ENCODE measurements at regions not wholly inside any gene's neighbourhood (a gene's known extent, or its start where the extent isn't known, plus 50 kb on each side); places are given as distances from the start of the nearest gene placed in this dataset.
A peak's percentile ranks its signal among the peaks of the same experiment; 100 is the strongest.

DNA sequence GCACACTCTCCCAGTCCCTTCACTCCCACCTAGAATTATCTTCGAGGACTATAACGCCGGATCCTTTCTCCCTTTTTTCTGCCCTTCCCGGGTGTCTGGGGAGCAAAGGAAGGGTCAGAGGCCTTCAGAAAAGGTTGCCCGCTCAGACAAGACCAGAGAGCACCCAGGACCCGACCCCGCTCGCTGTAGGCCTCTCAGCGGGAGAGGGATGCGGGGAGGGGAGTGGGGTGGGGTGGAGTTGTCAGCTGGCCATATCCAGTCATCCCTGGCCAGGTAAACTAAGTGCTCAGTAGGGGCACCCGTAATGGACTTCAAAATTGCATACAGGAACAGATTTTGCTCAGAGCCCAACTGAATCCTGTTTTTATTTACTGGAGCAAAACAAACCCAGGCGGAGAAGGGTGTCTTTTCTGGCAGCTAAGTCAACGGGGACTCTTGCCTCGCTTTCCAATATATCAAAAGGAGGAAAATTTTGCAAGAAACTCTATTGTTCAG, 65.0 kb downstream of the NOL4 start:
- intact Hi-C loops (cut with micrococcal nuclease), result no loop called here
- Mint-ChIP-seq H3K27me3 (ENCODE audit: low read depth) (peaks cover 32% of the 10 kb centered on the region), H3K36me3 (ENCODE audit: low read depth) (peaks cover 1% of the 10 kb centered on the region), H3K27ac (no peak overlapping the region), H3K9me3 (peaks cover 1% of the 10 kb centered on the region), H3K4me3 (no peak overlapping the region), H3K4me1 (ENCODE audit: low read depth) (no peaks in the 10 kb centered on the region)
- CTCF ChIA-PET, result no interaction called here
- DNase-seq, result no peak

DNA sequence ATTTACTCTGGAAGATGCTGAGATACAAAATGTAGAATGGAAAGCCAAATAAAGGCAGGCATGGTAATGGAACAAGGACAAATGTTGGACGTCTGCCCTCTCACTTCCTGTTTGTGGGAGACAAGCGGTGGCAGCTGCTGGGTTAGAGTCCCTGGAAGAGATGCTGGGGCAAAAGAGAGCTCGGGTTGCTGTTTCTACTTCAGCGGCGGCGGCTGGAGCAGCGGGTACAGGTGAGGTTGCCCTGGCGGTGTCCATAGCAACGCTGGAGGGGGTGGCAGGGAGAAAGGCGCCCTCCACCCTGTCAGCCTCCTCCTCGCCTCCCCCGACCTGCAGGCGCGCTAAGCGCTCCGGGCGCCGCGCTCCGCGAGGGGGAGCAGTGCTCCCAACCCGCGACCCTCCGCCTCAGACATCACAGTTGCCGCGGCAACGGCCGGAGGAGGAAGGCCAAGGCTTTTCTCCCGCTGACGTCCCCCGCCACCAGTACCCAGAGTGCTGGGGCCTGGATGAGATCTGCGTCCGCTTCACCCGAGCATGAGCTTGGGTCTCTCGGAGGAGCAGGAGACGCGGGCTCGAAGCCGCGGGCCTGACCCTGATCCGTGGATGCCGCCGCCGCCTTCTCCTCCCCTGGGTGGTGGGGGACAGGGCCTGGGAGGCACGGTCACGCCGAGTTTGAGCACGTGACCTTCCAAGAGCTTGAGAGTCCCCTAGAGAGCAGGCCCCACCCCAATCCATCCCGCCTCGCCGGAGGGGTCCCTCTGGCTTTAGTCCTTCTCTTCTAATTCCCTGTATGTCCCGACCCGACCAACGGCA, 65.6 kb downstream of the NOL4 start:
- intact Hi-C loops (cut with micrococcal nuclease), result no loop called here
- CTCF ChIA-PET, result no interaction called here
- H3K4me1 Mint-ChIP-seq (ENCODE audit: low read depth), result no peaks in the 10 kb centered on the region
- peaks cover 1% of the 10 kb centered on the region for H3K36me3 Mint-ChIP-seq (ENCODE audit: low read depth)
- H3K27ac Mint-ChIP-seq, result no peak overlapping the region
- H3K4me3 Mint-ChIP-seq, result no peak overlapping the region
- H3K9me3 Mint-ChIP-seq, result no peaks in the 10 kb centered on the region
- peaks cover 32% of the 10 kb centered on the region for H3K27me3 Mint-ChIP-seq (ENCODE audit: low read depth)
- no peak for DNase-seq

DNA sequence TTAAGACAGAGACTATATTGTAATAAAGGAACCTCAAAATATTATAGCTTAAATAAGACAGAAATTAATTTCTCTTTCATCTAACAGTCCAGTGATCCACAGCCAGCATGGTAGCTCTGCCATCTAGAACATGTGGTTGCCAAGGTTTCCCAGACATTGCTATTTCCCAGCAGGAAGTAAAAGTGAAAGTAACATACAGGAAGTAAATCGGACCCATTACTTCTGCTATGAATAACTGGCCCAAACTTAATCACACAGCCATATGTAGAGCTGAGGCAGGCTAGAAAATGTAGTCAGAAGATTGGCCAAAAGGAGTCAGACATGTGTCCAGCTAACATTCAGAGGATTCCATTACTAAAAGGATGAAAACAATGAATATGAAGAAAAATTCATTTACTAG, 71.0 kb downstream of the NOL4 start:
- H3K9me3 Mint-ChIP-seq, result no peaks in the 10 kb centered on the region
- H3K27ac Mint-ChIP-seq, result no peak overlapping the region
- peaks cover 2% of the 10 kb centered on the region for H3K4me1 Mint-ChIP-seq (ENCODE audit: low read depth)
- no peak for DNase-seq
- intact Hi-C loops (cut with micrococcal nuclease), result no loop called here
- H3K27me3 Mint-ChIP-seq (ENCODE audit: low read depth), result peaks cover 18% of the 10 kb centered on the region
- CTCF ChIA-PET, result no interaction called here
- no peaks in the 10 kb centered on the region for H3K36me3 Mint-ChIP-seq (ENCODE audit: low read depth)
- H3K4me3 Mint-ChIP-seq, result no peak overlapping the region

DNA sequence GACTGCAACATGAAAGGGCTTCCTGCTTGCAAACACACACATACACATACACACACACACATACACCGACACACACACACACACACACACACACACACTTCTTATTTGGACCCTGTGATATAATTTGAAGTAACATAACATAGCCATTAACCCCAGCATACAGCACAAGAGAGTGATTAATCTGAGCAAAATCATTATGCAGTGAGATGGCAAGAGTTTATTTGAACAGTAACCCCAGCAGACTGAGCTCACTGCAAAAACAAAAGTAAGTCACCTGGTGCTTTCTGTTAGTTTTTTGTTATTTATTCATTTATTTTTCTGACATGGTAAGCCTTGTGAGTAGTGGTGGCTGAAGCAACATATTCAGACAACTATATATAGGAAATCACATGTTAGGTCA, 93.7 kb downstream of the NOL4 start:
- Mint-ChIP-seq H3K4me1 (ENCODE audit: low read depth) (no peaks in the 10 kb centered on the region), H3K27ac (no peak overlapping the region)

DNA sequence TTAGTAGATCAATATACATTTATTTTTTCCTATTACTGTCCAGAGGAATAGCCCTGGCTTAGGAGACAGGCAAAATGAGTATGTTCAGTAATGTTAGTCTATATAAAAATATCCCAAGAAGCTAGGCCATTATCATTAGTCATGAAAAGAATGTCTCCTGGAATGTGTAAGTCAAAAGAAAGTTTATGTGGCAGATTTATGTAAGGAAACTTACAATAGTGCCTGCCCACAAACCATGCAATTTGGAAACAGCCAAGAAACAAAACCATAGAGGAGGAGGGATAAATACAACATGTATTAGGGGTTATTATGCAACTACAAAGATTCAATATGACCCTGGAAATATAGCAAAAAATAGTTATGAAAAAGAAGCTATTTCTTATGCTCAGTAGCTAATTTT, 96.3 kb downstream of the NOL4 start:
- intact Hi-C loops (cut with micrococcal nuclease), result loop anchor here (10.0 kb wide), 2 partner anchors 536 to 776 kb away; no protein-coding TSS in a partner anchor
- no peak overlapping the region for H3K27ac Mint-ChIP-seq
- H3K4me1 Mint-ChIP-seq (ENCODE audit: low read depth), result no peaks in the 10 kb centered on the region
- CTCF ChIA-PET, result interaction anchor here (0.6 kb wide), 1 partner anchor 192 kb away, joined by 3 read pairs; no protein-coding TSS in a partner anchor
- no peak overlapping the region for H3K4me3 Mint-ChIP-seq
- no peaks in the 10 kb centered on the region for H3K27me3 Mint-ChIP-seq (ENCODE audit: low read depth)
- DNase-seq, result no peak
- H3K36me3 Mint-ChIP-seq (ENCODE audit: low read depth), result no peaks in the 10 kb centered on the region
- peaks cover 1% of the 10 kb centered on the region for H3K9me3 Mint-ChIP-seq

More for the DNA sequence above, 93.7 kb downstream of the NOL4 start:
- Mint-ChIP-seq H3K27me3 (ENCODE audit: low read depth) (no peaks in the 10 kb centered on the region), H3K4me3 (no peak overlapping the region), H3K36me3 (ENCODE audit: low read depth) (no peaks in the 10 kb centered on the region), H3K9me3 (peaks cover 2% of the 10 kb centered on the region)
- intact Hi-C loops (cut with micrococcal nuclease), result no loop called here
- DNase-seq, result no peak
- CTCF ChIA-PET, result interaction anchor here (1.7 kb wide), 1 partner anchor 8 kb away, joined by 5 read pairs; no protein-coding TSS in a partner anchor

DNA sequence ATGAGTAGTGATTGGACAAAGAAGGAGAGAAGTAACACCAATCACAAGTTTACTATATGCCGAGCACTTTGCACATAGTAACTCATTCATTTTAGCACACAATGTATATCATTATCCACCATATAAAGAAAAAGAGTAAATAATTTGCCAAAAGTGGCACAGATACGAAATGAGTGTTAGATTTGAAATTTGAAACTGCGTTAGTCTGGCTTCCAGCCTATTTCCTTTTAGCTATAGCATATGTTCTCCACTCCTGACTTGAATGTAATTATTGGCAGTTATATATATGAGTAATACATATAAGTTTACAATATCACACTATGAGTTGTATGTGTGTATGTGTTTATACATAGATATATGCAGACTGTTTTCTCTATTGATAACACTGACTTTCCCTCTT, 98.6 kb downstream of the NOL4 start:
- no peak for DNase-seq
- H3K4me3 Mint-ChIP-seq, result no peak overlapping the region
- H3K27me3 Mint-ChIP-seq (ENCODE audit: low read depth), result no peaks in the 10 kb centered on the region
- CTCF ChIA-PET, result interaction anchor here (0.6 kb wide), 1 partner anchor 8 kb away, joined by 4 read pairs; no protein-coding TSS in a partner anchor
- intact Hi-C loops (cut with micrococcal nuclease), result loop anchor here (10.0 kb wide), 2 partner anchors 539 to 779 kb away; no protein-coding TSS in a partner anchor
- no peaks in the 10 kb centered on the region for H3K36me3 Mint-ChIP-seq (ENCODE audit: low read depth)
- H3K27ac Mint-ChIP-seq, result no peak overlapping the region
- H3K4me1 Mint-ChIP-seq (ENCODE audit: low read depth), result no peaks in the 10 kb centered on the region
- no peaks in the 10 kb centered on the region for H3K9me3 Mint-ChIP-seq

DNA sequence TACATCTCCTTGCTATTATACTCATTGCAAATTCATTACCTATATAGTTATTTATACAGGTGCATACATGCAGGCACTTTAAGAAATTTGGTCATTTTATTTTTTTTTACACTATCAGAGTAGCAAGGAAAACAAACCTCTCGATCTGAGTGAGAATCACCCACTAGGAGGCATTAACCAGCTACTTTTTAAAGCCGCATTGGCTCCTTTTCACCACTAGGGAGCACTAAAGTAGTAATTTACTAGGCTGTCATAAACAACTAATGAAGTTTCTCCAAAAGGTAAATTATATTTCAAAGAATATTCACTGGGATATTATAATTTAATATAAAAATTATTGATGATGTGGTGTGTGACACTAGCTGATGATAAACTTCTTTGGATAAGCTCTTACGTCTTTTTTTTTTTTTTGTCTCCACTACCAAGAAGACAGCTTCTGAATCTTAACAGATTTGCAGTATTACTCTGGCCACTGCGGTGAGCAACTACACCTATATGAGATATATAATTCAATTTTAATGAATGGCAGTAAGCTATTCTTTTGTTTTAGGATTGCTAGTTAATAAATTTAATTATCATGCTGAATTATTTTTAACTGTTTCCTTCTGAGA, 101.9 kb downstream of the NOL4 start:
- CTCF ChIA-PET, result interaction anchor here (0.6 to 1.9 kb wide), 17 partner anchors 9 to 1321 kb away, joined by 3 to 8 read pairs (median 5); no protein-coding TSS in a partner anchor
- Mint-ChIP-seq H3K27me3 (ENCODE audit: low read depth) (no peaks in the 10 kb centered on the region), H3K9me3 (no peaks in the 10 kb centered on the region), H3K4me3 (no peak overlapping the region), H3K4me1 (ENCODE audit: low read depth) (no peaks in the 10 kb centered on the region), H3K27ac (no peak overlapping the region), H3K36me3 (ENCODE audit: low read depth) (no peaks in the 10 kb centered on the region)
- intact Hi-C loops (cut with micrococcal nuclease), result loop anchor here (1.0 to 10.0 kb wide), 4 partner anchors 199 to 782 kb away; no protein-coding TSS in a partner anchor
- peak; percentile 30 for DNase-seq

- intact Hi-C loops (cut with micrococcal nuclease), result loop anchor here (10.0 kb wide), 2 partner anchors 544 to 784 kb away; no protein-coding TSS in a partner anchor
- H3K9me3 Mint-ChIP-seq, result no peaks in the 10 kb centered on the region
- no peaks in the 10 kb centered on the region for H3K4me1 Mint-ChIP-seq (ENCODE audit: low read depth)
- no peak for DNase-seq
- no peaks in the 10 kb centered on the region for H3K36me3 Mint-ChIP-seq (ENCODE audit: low read depth)
- CTCF ChIA-PET, result no interaction called here
- H3K27ac Mint-ChIP-seq, result no peak overlapping the region
- H3K27me3 Mint-ChIP-seq (ENCODE audit: low read depth), result no peaks in the 10 kb centered on the region
- no peak overlapping the region for H3K4me3 Mint-ChIP-seq
Observed at GRCh38 chr18:34121200-34121721, 103.5 kb downstream of the NOL4 start.

- CTCF ChIA-PET, result no interaction called here
- intact Hi-C loops (cut with micrococcal nuclease), result loop anchor here (10.0 kb wide), 2 partner anchors 545 to 785 kb away; no protein-coding TSS in a partner anchor
- no peak overlapping the region for H3K27ac Mint-ChIP-seq
- no peaks in the 10 kb centered on the region for H3K27me3 Mint-ChIP-seq (ENCODE audit: low read depth)
- no peaks in the 10 kb centered on the region for H3K36me3 Mint-ChIP-seq (ENCODE audit: low read depth)
- DNase-seq, result no peak
- H3K4me1 Mint-ChIP-seq (ENCODE audit: low read depth), result no peaks in the 10 kb centered on the region
- H3K4me3 Mint-ChIP-seq, result no peak overlapping the region
- no peaks in the 10 kb centered on the region for H3K9me3 Mint-ChIP-seq
Observed at GRCh38 chr18:34120294-34120693, 104.4 kb downstream of the NOL4 start.

DNA sequence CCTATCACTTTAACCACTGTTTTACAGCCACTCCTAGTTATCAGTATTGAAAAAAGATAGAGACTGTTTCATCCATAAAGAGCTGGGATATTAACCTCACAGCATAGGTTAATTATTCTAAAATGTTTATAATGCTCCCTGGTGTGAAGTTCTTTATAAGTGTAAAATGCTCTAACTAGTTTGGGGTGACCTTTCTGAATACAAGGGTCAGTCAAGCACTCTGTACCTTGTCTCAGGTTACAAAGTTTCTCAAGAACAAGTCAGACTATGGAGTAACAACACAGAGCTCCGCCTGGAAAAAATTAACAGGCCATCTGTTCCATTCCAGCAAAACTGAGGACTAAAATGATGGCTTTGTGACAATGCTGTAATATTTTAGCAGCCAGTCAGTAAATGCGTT, 107.4 kb downstream of the NOL4 start:
- Mint-ChIP-seq H3K27me3 (ENCODE audit: low read depth) (no peaks in the 10 kb centered on the region), H3K4me1 (ENCODE audit: low read depth) (no peaks in the 10 kb centered on the region), H3K36me3 (ENCODE audit: low read depth) (no peaks in the 10 kb centered on the region), H3K4me3 (no peak overlapping the region), H3K27ac (no peak overlapping the region), H3K9me3 (no peaks in the 10 kb centered on the region)
- intact Hi-C loops (cut with micrococcal nuclease), result no loop called here
- CTCF ChIA-PET, result no interaction called here
- no peak for DNase-seq

- Mint-ChIP-seq H3K36me3 (ENCODE audit: low read depth) (no peaks in the 10 kb centered on the region), H3K4me3 (no peak overlapping the region), H3K27me3 (ENCODE audit: low read depth) (no peaks in the 10 kb centered on the region), H3K4me1 (ENCODE audit: low read depth) (no peaks in the 10 kb centered on the region), H3K9me3 (no peaks in the 10 kb centered on the region), H3K27ac (no peak overlapping the region)
- DNase-seq, result no peak
- CTCF ChIA-PET, result no interaction called here
- intact Hi-C loops (cut with micrococcal nuclease), result no loop called here
Observed at GRCh38 chr18:34115409-34116081, 109.2 kb downstream of the NOL4 start.

DNA sequence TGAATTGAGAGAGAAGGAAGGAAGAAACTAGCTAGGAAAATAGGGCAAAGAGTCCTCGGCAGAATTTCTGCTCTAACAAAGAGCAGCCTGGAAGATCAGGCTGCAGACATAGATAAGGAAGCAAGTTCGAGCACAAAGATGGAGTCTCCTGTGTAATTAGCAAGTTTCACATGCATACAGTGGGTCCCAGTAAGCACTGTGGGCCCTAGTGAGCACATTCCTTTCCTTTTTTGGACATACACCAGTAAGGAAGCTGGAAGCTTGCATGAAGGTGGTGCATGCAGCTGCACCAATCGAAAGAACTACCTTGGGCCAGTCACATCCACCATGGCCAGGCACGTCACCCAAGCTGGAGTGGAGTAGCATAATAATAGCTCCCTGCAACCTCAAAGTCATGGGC, 109.7 kb downstream of the NOL4 start:
- intact Hi-C loops (cut with micrococcal nuclease), result no loop called here
- Mint-ChIP-seq H3K36me3 (ENCODE audit: low read depth) (no peaks in the 10 kb centered on the region), H3K4me1 (ENCODE audit: low read depth) (no peaks in the 10 kb centered on the region), H3K27me3 (ENCODE audit: low read depth) (no peaks in the 10 kb centered on the region), H3K4me3 (no peak overlapping the region), H3K27ac (no peak overlapping the region), H3K9me3 (no peaks in the 10 kb centered on the region)
- CTCF ChIA-PET, result no interaction called here
- DNase-seq, result no peak

All from activated naive CD4-positive, alpha-beta T cell treated with anti-CD3 and anti-CD28 coated beads for 36 hours (primary cell).